ENCODE measurements at regions not wholly inside any gene's neighbourhood (a gene's known extent, or its start where the extent isn't known, plus 50 kb on each side); places are given as distances from the start of the nearest gene placed in this dataset.

DNA sequence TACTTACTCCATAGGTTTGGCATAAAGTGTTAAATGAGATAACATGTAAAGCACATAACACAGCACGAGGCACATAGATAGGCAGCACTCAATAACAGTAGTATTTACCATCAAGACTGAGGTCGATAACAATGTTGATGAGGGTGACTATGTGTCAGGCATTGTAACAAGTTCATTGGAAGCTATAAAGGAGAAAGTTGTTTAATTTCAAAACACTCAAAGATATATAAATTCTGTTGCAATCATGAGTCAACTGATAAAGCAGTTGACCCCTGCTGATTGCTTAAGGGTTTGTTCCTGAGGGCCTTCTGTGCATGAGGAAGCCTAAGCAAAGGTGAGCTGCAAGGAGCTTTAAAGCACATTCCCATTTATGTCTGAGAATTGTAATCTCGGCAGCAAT lies 760.5 kb downstream of the SATB2 start:
- H3K36me3 ChIP-seq: no peaks in the 10 kb centered on the region
- no peak for DNase-seq (ENCODE audit: extremely low spot score)
- 86% methylated on average over 3 of the region's 3 CpGs for WGBS
- H3K9me3 ChIP-seq: no peaks in the 10 kb centered on the region
- no peaks in the 10 kb centered on the region for H3K4me1 ChIP-seq
- no peak overlapping the region for H3K4me3 ChIP-seq
- no peaks in the 10 kb centered on the region for H3K27me3 ChIP-seq
- TF ChIP-seq, protein P1, sequence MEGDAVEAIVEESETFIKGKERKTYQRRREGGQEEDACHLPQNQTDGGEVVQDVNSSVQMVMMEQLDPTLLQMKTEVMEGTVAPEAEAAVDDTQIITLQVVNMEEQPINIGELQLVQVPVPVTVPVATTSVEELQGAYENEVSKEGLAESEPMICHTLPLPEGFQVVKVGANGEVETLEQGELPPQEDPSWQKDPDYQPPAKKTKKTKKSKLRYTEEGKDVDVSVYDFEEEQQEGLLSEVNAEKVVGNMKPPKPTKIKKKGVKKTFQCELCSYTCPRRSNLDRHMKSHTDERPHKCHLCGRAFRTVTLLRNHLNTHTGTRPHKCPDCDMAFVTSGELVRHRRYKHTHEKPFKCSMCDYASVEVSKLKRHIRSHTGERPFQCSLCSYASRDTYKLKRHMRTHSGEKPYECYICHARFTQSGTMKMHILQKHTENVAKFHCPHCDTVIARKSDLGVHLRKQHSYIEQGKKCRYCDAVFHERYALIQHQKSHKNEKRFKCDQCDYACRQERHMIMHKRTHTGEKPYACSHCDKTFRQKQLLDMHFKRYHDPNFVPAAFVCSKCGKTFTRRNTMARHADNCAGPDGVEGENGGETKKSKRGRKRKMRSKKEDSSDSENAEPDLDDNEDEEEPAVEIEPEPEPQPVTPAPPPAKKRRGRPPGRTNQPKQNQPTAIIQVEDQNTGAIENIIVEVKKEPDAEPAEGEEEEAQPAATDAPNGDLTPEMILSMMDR (IDR thresholded peaks at IDR 0.05): no peak
- TF ChIP-seq POLR2A (IDR thresholded peaks at IDR 0.05; ENCODE audit: low read depth): no peak
- TF ChIP-seq EP300 (IDR thresholded peaks at IDR 0.05): no peak
- TF ChIP-seq POLR2AphosphoS5 (IDR thresholded peaks at IDR 0.05): no peak
- no peak overlapping the region for H3K27ac ChIP-seq (replicated peaks in 1 of 4)
- intact Hi-C loops (cut with DNase I): no loop called here

DNA sequence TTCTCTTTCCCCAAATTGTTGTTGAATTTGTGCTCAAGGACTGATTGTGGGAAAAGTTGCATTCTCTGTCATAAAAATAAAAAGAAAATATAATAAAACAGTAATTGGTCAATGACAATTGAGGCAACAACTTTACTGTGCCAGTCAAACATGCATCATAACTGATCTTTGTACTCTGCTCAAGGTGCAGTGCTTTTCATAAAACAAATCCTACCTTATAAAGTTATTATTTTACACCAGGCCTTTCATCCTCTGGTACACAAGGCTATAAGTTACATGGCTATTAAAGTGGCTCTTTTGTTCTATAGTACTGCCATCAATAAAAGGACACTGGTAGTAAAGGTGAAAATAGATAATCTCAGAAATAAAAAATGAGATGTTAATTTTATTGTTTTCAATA lies 761.9 kb downstream of the SATB2 start:
- Histone ChIP-seq H3K27ac (replicated peaks in 1 of 4) (no peak overlapping the region), H3K9me3 (no peaks in the 10 kb centered on the region), H3K4me3 (no peak overlapping the region), H3K27me3 (no peaks in the 10 kb centered on the region), H3K36me3 (no peaks in the 10 kb centered on the region), H3K4me1 (no peaks in the 10 kb centered on the region)
- intact Hi-C loops (cut with DNase I): no loop called here
- TF ChIP-seq EP300 (IDR thresholded peaks at IDR 0.05) (no peak), POLR2AphosphoS5 (IDR thresholded peaks at IDR 0.05) (no peak)
- no peak for DNase-seq (ENCODE audit: extremely low spot score)

DNA sequence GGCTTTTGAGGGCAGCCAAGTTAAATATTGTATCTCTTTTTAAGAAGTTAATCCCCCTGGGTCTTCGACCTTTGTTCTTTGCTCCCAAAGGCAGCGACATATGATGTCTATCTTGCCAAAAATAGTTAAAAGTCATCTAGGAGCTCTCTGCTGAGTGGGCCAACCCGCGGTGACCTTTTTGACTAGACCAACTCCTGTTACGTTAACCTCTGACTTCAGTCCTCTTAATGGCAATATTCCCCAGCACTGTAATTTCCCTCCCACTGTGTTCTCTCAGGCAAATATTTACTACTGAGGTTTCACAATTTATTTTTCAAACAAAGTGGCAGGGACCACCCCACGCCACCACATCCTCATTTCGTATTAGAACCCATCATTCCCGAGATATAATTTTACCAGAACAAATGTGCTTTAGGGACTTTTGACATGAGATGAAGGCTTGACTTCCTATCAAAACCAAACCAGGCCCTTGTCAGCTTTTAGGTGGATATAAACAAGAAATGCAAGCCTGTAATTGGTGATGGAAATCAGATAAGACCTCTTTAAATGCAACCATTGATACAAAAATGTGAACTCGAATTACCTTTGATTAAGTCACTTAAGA lies 764.7 kb downstream of the SATB2 start:
- no peaks in the 10 kb centered on the region for H3K4me1 ChIP-seq
- H3K27me3 ChIP-seq: no peaks in the 10 kb centered on the region
- H3K4me3 ChIP-seq: no peak overlapping the region
- 49% methylated on average over 9 of the region's 9 CpGs for WGBS
- no peak overlapping the region for H3K27ac ChIP-seq (replicated peaks in 1 of 4)
- no peaks in the 10 kb centered on the region for H3K9me3 ChIP-seq
- no peak for DNase-seq (ENCODE audit: extremely low spot score)
- TF ChIP-seq POLR2AphosphoS5 (IDR thresholded peaks at IDR 0.05) (no peak), EP300 (IDR thresholded peaks at IDR 0.05) (no peak), POLR2A (IDR thresholded peaks at IDR 0.05; ENCODE audit: low read depth) (no peak)
- TF ChIP-seq, protein P1 (IDR thresholded peaks at IDR 0.05): no peak
- no peaks in the 10 kb centered on the region for H3K36me3 ChIP-seq
- intact Hi-C loops (cut with DNase I): no loop called here

DNA sequence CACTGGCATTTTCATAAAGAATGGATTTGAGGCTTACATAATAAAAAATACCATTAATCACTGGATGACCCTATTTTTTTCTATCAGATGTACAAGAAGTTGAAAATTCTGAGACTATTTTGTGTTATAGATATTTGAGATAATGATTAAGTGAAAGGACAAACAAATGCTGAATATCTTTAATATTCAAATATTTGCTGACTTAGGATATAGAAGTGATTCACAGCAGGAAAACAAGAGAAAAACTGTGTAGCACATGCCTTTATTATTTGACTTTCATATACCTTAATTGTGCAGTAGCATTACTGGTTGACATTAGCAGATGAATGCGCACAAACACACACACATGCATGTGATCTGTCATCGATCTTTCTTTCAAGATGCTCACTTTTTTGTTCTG lies 766.5 kb downstream of the SATB2 start:
- no peaks in the 10 kb centered on the region for H3K9me3 ChIP-seq
- DNase-seq (ENCODE audit: extremely low spot score): no peak
- H3K36me3 ChIP-seq: no peaks in the 10 kb centered on the region
- WGBS: 100% methylated on average over 2 of the region's 2 CpGs
- TF ChIP-seq POLR2AphosphoS5 (IDR thresholded peaks at IDR 0.05): no peak
- no peak for TF ChIP-seq POLR2A (IDR thresholded peaks at IDR 0.05; ENCODE audit: low read depth)
- TF ChIP-seq, protein P1 (IDR thresholded peaks at IDR 0.05): no peak
- no peak for TF ChIP-seq EP300 (IDR thresholded peaks at IDR 0.05)
- no peak overlapping the region for H3K4me3 ChIP-seq
- no peak overlapping the region for H3K27ac ChIP-seq (replicated peaks in 1 of 4)
- intact Hi-C loops (cut with DNase I): no loop called here
- no peaks in the 10 kb centered on the region for H3K4me1 ChIP-seq
- no peaks in the 10 kb centered on the region for H3K27me3 ChIP-seq

DNA sequence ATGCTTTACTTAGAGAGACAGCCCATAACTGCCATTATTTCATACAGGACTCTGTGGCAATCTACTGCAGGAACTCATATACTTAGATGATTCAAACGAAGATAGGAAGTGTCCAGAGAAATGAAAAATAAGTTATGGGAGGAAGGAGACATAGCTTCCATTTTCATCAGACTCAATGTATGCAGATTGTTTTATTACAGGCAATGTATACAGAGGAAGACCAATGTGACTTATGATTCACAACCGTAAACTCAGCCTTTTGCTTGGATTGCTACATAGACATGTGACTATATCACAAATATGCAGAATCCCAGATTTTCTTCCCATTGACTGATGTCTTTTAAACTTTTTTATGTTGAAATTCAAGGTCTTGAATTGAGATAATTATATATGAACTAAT lies 793.4 kb downstream of the SATB2 start:
- Histone ChIP-seq H3K9me3 (no peaks in the 10 kb centered on the region), H3K4me1 (no peaks in the 10 kb centered on the region), H3K4me3 (no peak overlapping the region), H3K36me3 (no peaks in the 10 kb centered on the region), H3K27me3 (no peaks in the 10 kb centered on the region), H3K27ac (replicated peaks in 1 of 4) (no peak overlapping the region)
- intact Hi-C loops (cut with DNase I): no loop called here
- TF ChIP-seq POLR2AphosphoS5 (IDR thresholded peaks at IDR 0.05) (no peak), EP300 (IDR thresholded peaks at IDR 0.05) (no peak), POLR2A (IDR thresholded peaks at IDR 0.05; ENCODE audit: low read depth) (no peak)
- DNase-seq (ENCODE audit: extremely low spot score): no peak
- WGBS: 76% methylated on average over 2 of the region's 2 CpGs

DNA sequence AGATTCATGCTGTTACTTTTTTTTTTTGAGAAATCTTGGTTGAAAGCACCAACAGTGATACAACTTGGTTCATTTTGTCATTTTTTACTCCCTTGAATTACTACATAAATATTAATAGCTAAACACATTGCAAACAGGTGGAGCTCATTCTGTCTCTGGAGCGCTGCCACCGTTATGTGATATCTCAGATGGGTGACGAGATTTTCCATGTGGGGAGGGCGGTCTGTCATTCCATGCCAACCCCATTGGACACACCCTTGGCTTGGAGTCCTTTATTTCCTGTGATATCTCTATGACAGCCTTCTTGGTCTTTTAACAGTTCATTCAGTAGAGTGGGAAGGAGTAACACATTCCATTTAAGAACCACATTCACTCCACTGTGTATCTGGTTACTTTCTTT lies 794.8 kb downstream of the SATB2 start:
- Histone ChIP-seq H3K9me3 (no peaks in the 10 kb centered on the region), H3K27me3 (no peaks in the 10 kb centered on the region), H3K36me3 (no peaks in the 10 kb centered on the region), H3K4me1 (no peaks in the 10 kb centered on the region), H3K4me3 (no peak overlapping the region), H3K27ac (replicated peaks in 1 of 4) (no peak overlapping the region)
- intact Hi-C loops (cut with DNase I): loop anchor here (1.0 kb wide), 1 partner anchor 26 kb away; no protein-coding TSS in a partner anchor
- no peak for DNase-seq (ENCODE audit: extremely low spot score)
- TF ChIP-seq POLR2AphosphoS5 (IDR thresholded peaks at IDR 0.05): no peak
- no peak for TF ChIP-seq POLR2A (IDR thresholded peaks at IDR 0.05; ENCODE audit: low read depth)
- no peak for TF ChIP-seq EP300 (IDR thresholded peaks at IDR 0.05)
- TF ChIP-seq, protein P1 (IDR thresholded peaks at IDR 0.05): no peak
- 83% methylated on average over 4 of the region's 4 CpGs for WGBS

Data from esophagus muscularis mucosa (tissue), 4 donors.